ENCODE measurements at regions not wholly inside any gene's neighbourhood (a gene's known extent, or its start where the extent isn't known, plus 50 kb on each side); places are given as distances from the start of the nearest gene placed in this dataset.
A peak's percentile ranks its signal among the peaks of the same experiment; 100 is the strongest.

DNA sequence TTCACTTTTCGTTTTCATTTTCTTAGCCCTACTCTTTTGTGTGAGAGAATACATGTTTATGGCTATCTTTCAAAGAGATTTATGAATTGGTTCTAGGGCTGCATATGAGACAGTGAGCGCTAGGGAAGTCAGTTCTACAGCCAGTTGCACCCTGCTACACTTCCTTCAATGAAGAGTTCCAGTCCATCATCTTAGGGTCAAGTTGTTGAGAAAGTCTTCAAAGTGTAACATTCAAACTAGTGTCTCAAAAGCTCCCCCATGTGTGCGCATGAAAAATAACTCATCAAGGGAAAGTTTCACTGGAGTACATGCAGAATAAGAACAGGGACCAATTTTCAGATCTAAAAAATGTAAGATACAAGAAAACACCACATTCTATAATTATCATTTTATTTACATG is 317.2 kb downstream of the DEPDC1B start:
- no CpG with 5 or more reads among the region's 3 CpGs for WGBS (ENCODE audit: insufficient coverage)
- Histone ChIP-seq H3K4me2 (replicated peaks; ENCODE audit: low read depth, low read length, poor library complexity, severe bottlenecking) (peak overlapping the region; percentile 16), H3K36me3 (replicated peaks in 1 of 2; ENCODE audit: control extremely low read depth in 1 of 2, control insufficient read depth in 1 of 2, extremely low read depth in 1 of 2, insufficient read depth in 2 of 2, low read length in 1 of 2) (no peaks in the 10 kb centered on the region), H3K9me3 (ENCODE audit: control extremely low read depth in 1 of 3, control insufficient read depth in 2 of 3, insufficient read depth in 1 of 3, low read length in 2 of 3) (no peaks in the 10 kb centered on the region), H3K27ac (ENCODE audit: low read length in 2 of 2) (no peak overlapping the region), H3K27me3 (replicated peaks in 1 of 4; ENCODE audit: control extremely low read depth in 1 of 4, control insufficient read depth in 3 of 4, insufficient read depth in 4 of 4, low read length in 3 of 4) (no peaks in the 10 kb centered on the region), H2AFZ (ENCODE audit: insufficient read depth, low read depth, low read length, poor library complexity, severe bottlenecking) (no peak overlapping the region), H3K9ac (ENCODE audit: low read length) (no peak overlapping the region), H3K4me3 (ENCODE audit: control extremely low read depth in 1 of 5, extremely low read depth in 1 of 5, insufficient read depth in 1 of 5, low read depth in 2 of 5, low read length in 4 of 5) (no peak overlapping the region), H4K20me1 (ENCODE audit: control insufficient read depth, insufficient read depth, low read length, poor library complexity, severe bottlenecking) (no peaks in the 10 kb centered on the region), H3K4me1 (ENCODE audit: control insufficient read depth in 2 of 2, insufficient read depth in 2 of 2, low read length in 2 of 2) (peaks cover 0 to 3% of the 10 kb centered on the region in 2 donors), H3K79me2 (ENCODE audit: control insufficient read depth, insufficient read depth, low read length) (no peaks in the 10 kb centered on the region)
- no peak for TF ChIP-seq EZH2 (IDR thresholded peaks at IDR 0.05; ENCODE audit: borderline replicate concordance, insufficient read depth, low read depth, low read length, poor library complexity, severe bottlenecking)
- no peak for TF ChIP-seq CTCF (IDR thresholded peaks at IDR 0.05)
- intact Hi-C loops (cut with micrococcal nuclease) = no loop called here
- H3K27ac Mint-ChIP-seq = no peak overlapping the region
- H3K27me3 Mint-ChIP-seq = no peaks in the 10 kb centered on the region
- CTCF ChIA-PET = interaction anchor here (1.1 kb wide), 1 partner anchor 572 kb away, joined by 3 read pairs; no protein-coding TSS in a partner anchor
- peaks cover 17% of the 10 kb centered on the region for H3K4me1 Mint-ChIP-seq
- DNase-seq (peak; percentile 10), ATAC-seq (ENCODE audit: low read depth) (no peak)
- H3K4me3 Mint-ChIP-seq = no peak overlapping the region
- POLR2A ChIA-PET = no interaction called here
- no peaks in the 10 kb centered on the region for H3K9me3 Mint-ChIP-seq (ENCODE audit: insufficient read depth)

GRCh38 chr5:60379907-60380306 is 320.1 kb downstream of the DEPDC1B start:
- 59% methylated on average over 3 of the region's 4 CpGs for WGBS (ENCODE audit: insufficient coverage)
- TF ChIP-seq EZH2 (IDR thresholded peaks at IDR 0.05; ENCODE audit: borderline replicate concordance, insufficient read depth, low read depth, low read length, poor library complexity, severe bottlenecking) = no peak
- no peak for TF ChIP-seq CTCF (IDR thresholded peaks at IDR 0.05)
- H2AFZ ChIP-seq (ENCODE audit: insufficient read depth, low read depth, low read length, poor library complexity, severe bottlenecking) = no peak overlapping the region
- no peaks in the 10 kb centered on the region for H3K9me3 Mint-ChIP-seq (ENCODE audit: insufficient read depth)
- no peak overlapping the region for H3K27ac ChIP-seq (ENCODE audit: low read length in 2 of 2)
- no peak for ATAC-seq (ENCODE audit: low read depth)
- H3K36me3 ChIP-seq (replicated peaks in 1 of 2; ENCODE audit: control extremely low read depth in 1 of 2, control insufficient read depth in 1 of 2, extremely low read depth in 1 of 2, insufficient read depth in 2 of 2, low read length in 1 of 2) = no peaks in the 10 kb centered on the region
- no peak overlapping the region for H3K4me3 ChIP-seq (ENCODE audit: control extremely low read depth in 1 of 5, extremely low read depth in 1 of 5, insufficient read depth in 1 of 5, low read depth in 2 of 5, low read length in 4 of 5)
- H3K4me1 Mint-ChIP-seq = peaks cover 17% of the 10 kb centered on the region
- no peak overlapping the region for H3K4me3 Mint-ChIP-seq
- H3K27me3 Mint-ChIP-seq = no peaks in the 10 kb centered on the region
- CTCF ChIA-PET = interaction anchor here (1.3 kb wide), 1 partner anchor 566 kb away, joined by 4 read pairs; no protein-coding TSS in a partner anchor
- POLR2A ChIA-PET = no interaction called here
- intact Hi-C loops (cut with micrococcal nuclease) = no loop called here
- no peaks in the 10 kb centered on the region for H3K79me2 ChIP-seq (ENCODE audit: control insufficient read depth, insufficient read depth, low read length)
- H3K27me3 ChIP-seq (replicated peaks in 1 of 4; ENCODE audit: control extremely low read depth in 1 of 4, control insufficient read depth in 3 of 4, insufficient read depth in 4 of 4, low read length in 3 of 4) = no peaks in the 10 kb centered on the region
- no peaks in the 10 kb centered on the region for H3K9me3 ChIP-seq (ENCODE audit: control extremely low read depth in 1 of 3, control insufficient read depth in 2 of 3, insufficient read depth in 1 of 3, low read length in 2 of 3)
- H3K27ac Mint-ChIP-seq = no peak overlapping the region
- no peaks in the 10 kb centered on the region for H4K20me1 ChIP-seq (ENCODE audit: control insufficient read depth, insufficient read depth, low read length, poor library complexity, severe bottlenecking)
- H3K4me2 ChIP-seq (replicated peaks; ENCODE audit: low read depth, low read length, poor library complexity, severe bottlenecking) = no peak overlapping the region
- DNase-seq = no peak
- peaks cover 0 to 3% of the 10 kb centered on the region in 2 donors for H3K4me1 ChIP-seq (ENCODE audit: control insufficient read depth in 2 of 2, insufficient read depth in 2 of 2, low read length in 2 of 2)
- no peak overlapping the region for H3K9ac ChIP-seq (ENCODE audit: low read length)
